PFSK-1 (cell line): ENCODE measurements at regions not wholly inside any gene's neighbourhood (a gene's known extent, or its start where the extent isn't known, plus 50 kb on each side); places are given as distances from the start of the nearest gene placed in this dataset.

Source experiments
- FOXP2 ChIP-seq: optimal IDR thresholded peaks from 2 replicates; pipeline ENCODE3; 2011; ENCODE audit warnings: borderline replicate concordance, control low read depth, inconsistent platforms; ENCODE audit not compliant: insufficient read depth; ENCODE audit errors: extremely low read length, extremely low read depth
- POLR2AphosphoS5 ChIP-seq: IDR thresholded peaks from 2 replicates; pipeline ENCODE4 v1.6.1; 2012; ENCODE audit warnings: low read depth, mild to moderate bottlenecking, control low read depth, low read length, moderate library complexity
- REST ChIP-seq, 2 experiments: IDR thresholded peaks; 2 replicates each; pipeline versions ENCODE4 v1.6.1 to v1.8.0; 2011 to 2012; ENCODE audit warnings: low read depth in 2 of 2, low read length in 2 of 2, control low read depth in 1 of 2, inconsistent platforms in 1 of 2, mild to moderate bottlenecking in 1 of 2, moderate library complexity in 1 of 2; ENCODE audit not compliant: insufficient read depth in 1 of 2
- SIN3A ChIP-seq: IDR thresholded peaks from 2 replicates; pipeline ENCODE4 v1.6.1; 2012; ENCODE audit warnings: mild to moderate bottlenecking, low read length, moderate library complexity, borderline replicate concordance; ENCODE audit not compliant: insufficient read depth
- TAF1 ChIP-seq: IDR thresholded peaks from 2 replicates; pipeline ENCODE4 v1.6.1; 2012; ENCODE audit warnings: low read length, control low read depth, borderline replicate concordance; ENCODE audit not compliant: insufficient read depth

- no peak for TF ChIP-seq SIN3A
- TF ChIP-seq REST (IDR thresholded peaks at IDR 0.05; ENCODE audit: insufficient read depth in 1 of 2, low read depth in 2 of 2, low read length in 2 of 2) = no peak
- TF ChIP-seq POLR2AphosphoS5 = no peak
- no peak for TF ChIP-seq TAF1
- TF ChIP-seq FOXP2 = no peak
These were observed 188.6 kb upstream of the PSMD7 start for GRCh38 chr16:74107795-74108610.

GRCh38 chr16:74104022-74104421 is 192.6 kb upstream of the PSMD7 start:
- no peak for TF ChIP-seq SIN3A

DNA sequence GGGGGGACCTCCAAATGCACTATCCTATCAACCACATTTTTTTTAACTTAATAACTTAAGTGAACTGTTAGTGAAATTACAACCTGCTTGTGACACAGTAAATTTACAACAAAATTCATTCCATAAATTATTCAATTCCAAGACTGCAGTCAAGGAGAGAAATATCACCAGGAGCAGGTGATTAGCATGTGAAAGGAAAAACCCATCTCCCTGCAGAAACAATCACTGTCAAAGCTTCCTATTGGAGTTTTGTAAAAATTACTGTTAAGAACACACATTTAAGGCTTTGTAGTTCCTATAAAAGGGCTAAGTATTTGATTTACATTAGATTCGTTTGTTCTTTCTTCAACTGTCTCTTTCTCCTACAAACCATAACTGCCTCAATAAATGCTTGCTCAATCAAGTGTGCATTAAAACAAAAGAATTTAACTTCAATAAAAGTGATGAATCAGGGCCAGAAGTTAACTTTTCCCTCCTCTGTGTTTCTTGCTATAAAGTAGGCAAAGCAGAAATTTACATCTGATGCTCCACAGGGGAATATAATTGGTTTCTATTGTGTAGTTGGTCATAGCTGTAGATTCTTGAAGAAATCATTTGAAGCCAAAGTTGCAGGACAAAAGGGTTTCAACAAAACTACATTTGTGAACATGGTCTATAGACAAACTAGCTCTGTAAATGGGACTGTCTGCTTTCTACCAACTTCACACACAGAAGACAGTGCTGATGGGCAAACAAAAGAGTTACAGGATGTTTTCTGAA is 195.1 kb upstream of the PSMD7 start:
- TF ChIP-seq POLR2AphosphoS5 (no peak), REST (IDR thresholded peaks at IDR 0.05; ENCODE audit: insufficient read depth in 1 of 2, low read depth in 2 of 2, low read length in 2 of 2) (no peak), TAF1 (no peak), FOXP2 (no peak), SIN3A (no peak)

- TF ChIP-seq SIN3A (no peak), POLR2AphosphoS5 (no peak), TAF1 (no peak), REST (IDR thresholded peaks at IDR 0.05; ENCODE audit: insufficient read depth in 1 of 2, low read depth in 2 of 2, low read length in 2 of 2) (no peak), FOXP2 (no peak)
These were observed 196.0 kb upstream of the PSMD7 start for GRCh38 chr16:74100395-74101326.

GRCh38 chr16:74099530-74099929 is 197.1 kb upstream of the PSMD7 start:
- TF ChIP-seq TAF1 (no peak), REST (IDR thresholded peaks at IDR 0.05; ENCODE audit: insufficient read depth in 1 of 2, low read depth in 2 of 2, low read length in 2 of 2) (no peak), SIN3A (no peak), FOXP2 (no peak)
